AG09319 (cell line): ENCODE measurements at regions not wholly inside any gene's neighbourhood (a gene's known extent, or its start where the extent isn't known, plus 50 kb on each side); places are given as distances from the start of the nearest gene placed in this dataset.
A peak's percentile ranks its signal among the peaks of the same experiment; 100 is the strongest.

Experiments
- DNase-seq: peaks from one replicate; pipeline ENCODE4 v3.0.0-alpha.2; 2010; ENCODE audit warnings: low read depth; ENCODE audit errors: extremely low read depth
- CTCF ChIP-seq: IDR thresholded peaks from 2 replicates; pipeline ENCODE4 v1.5.1; 2011; ENCODE audit warnings: low read depth, mild to moderate bottlenecking, inconsistent platforms, low read length, moderate library complexity

- TF ChIP-seq CTCF: no peak
- no peak for DNase-seq
These were observed 144.1 kb upstream of the PRSS58 start for GRCh38 chr7:142401951-142402350.

GRCh38 chr7:142400042-142400533, 142.2 kb upstream of the PRSS58 start:
- TF ChIP-seq CTCF: no peak
- no peak for DNase-seq

GRCh38 chr7:142391191-142391992, 133.5 kb upstream of the PRSS58 start:
- peak; percentile 38 for TF ChIP-seq CTCF
- no peak for DNase-seq

GRCh38 chr7:142389544-142389943, 131.7 kb upstream of the PRSS58 start:
- no peak for TF ChIP-seq CTCF
- no peak for DNase-seq

GRCh38 chr7:142385491-142386340, 127.9 kb upstream of the PRSS58 start:
- TF ChIP-seq CTCF: peak; percentile 78
- peak; percentile 34 for DNase-seq

- no peak for TF ChIP-seq CTCF
- DNase-seq: peak; percentile 14
These were observed 126.7 kb upstream of the PRSS58 start for GRCh38 chr7:142384493-142384922.
